Peyer's patch (tissue), 4 donors: ENCODE measurements at regions not wholly inside any gene's neighbourhood (a gene's known extent, or its start where the extent isn't known, plus 50 kb on each side); places are given as distances from the start of the nearest gene placed in this dataset.
"Not testable (repeated sequence)": the region's sequence is repeated elsewhere in the genome, so short reads cannot be mapped to it uniquely, and the experiment has no call there.

Source experiments
- DNase-seq, 3 donors: peaks; one replicate each; pipeline ENCODE4 v3.0.0-alpha.2; 2017 to 2019
- H3K27ac ChIP-seq, 4 donors: fragments of 200-600 bp; sonication (generic); one replicate each; pipeline ENCODE4 v1.5.1; 2016 to 2019
- H3K27me3 ChIP-seq, 2 donors: fragments of 200-600 bp; sonication (generic); one replicate each; pipeline ENCODE4 v1.5.1; 2019
- H3K36me3 ChIP-seq, 3 donors: fragments of 200-600 bp; sonication (generic); one replicate each; pipeline ENCODE4 v1.5.1; 2016 to 2019
- H3K4me1 ChIP-seq, 4 donors: fragments of 200-600 bp; sonication (generic); one replicate each; pipeline ENCODE4 v1.5.1; 2016 to 2019
- H3K4me3 ChIP-seq, 4 donors: fragments of 200-600 bp; sonication (generic); 1 replicate in 3 of 4; 2 replicates in 1 of 4; pipeline ENCODE4 v1.5.1; 2016 to 2019; ENCODE audit warnings: mild to moderate bottlenecking in 1 of 4
- H3K9me3 ChIP-seq, 4 donors: fragments of 200-600 bp; sonication (generic); one replicate each; pipeline ENCODE4 v1.5.1; 2016 to 2019; ENCODE audit warnings: mild to moderate bottlenecking in 1 of 4
- CTCF ChIP-seq, 6 experiments: fragments of 450-650 bp in 4 of 6; fragments of 200-600 bp in 2 of 6; sonication (generic) in 1 of 6; IDR thresholded peaks; one replicate each; pipeline ENCODE4 v1.5.1; 2017 to 2019; ENCODE audit warnings: antibody characterized with exemption in 6 of 6, mild to moderate bottlenecking in 3 of 6, moderate library complexity in 1 of 6
- POLR2A ChIP-seq, 2 donors: fragments of 450-650 bp; IDR thresholded peaks; one replicate each; pipeline ENCODE4 v1.5.1; 2017; ENCODE audit warnings: antibody characterized with exemption in 2 of 2, mild to moderate bottlenecking in 2 of 2, moderate library complexity in 2 of 2

- TF ChIP-seq POLR2A (IDR thresholded peaks at IDR 0.05), result no peak
- TF ChIP-seq CTCF (IDR thresholded peaks at IDR 0.05), result no peak
- Histone ChIP-seq H3K9me3 (no peaks in the 10 kb centered on the region), H3K27me3 (no peaks in the 10 kb centered on the region), H3K4me1 (no peaks in the 10 kb centered on the region), H3K4me3 (no peak overlapping the region), H3K36me3 (no peaks in the 10 kb centered on the region), H3K27ac (no peak overlapping the region)
- no peak for DNase-seq
Observed at GRCh38 chr9:3656224-3656623, 130.4 kb upstream of the RFX3 start.

- H3K27me3 ChIP-seq, result no peaks in the 10 kb centered on the region
- TF ChIP-seq POLR2A (IDR thresholded peaks at IDR 0.05) (no peak), CTCF (IDR thresholded peaks at IDR 0.05) (no peak)
- no peak for DNase-seq
- H3K4me3 ChIP-seq, result no peak overlapping the region
- no peak overlapping the region for H3K27ac ChIP-seq
- no peaks in the 10 kb centered on the region for H3K36me3 ChIP-seq
- H3K9me3 ChIP-seq, result no peaks in the 10 kb centered on the region
- H3K4me1 ChIP-seq, result no peaks in the 10 kb centered on the region
Observed at GRCh38 chr9:3650994-3651622, 125.3 kb upstream of the RFX3 start.

- Histone ChIP-seq H3K9me3 (no peaks in the 10 kb centered on the region), H3K27ac (no peak overlapping the region), H3K4me1 (no peaks in the 10 kb centered on the region), H3K4me3 (no peak overlapping the region), H3K36me3 (no peaks in the 10 kb centered on the region), H3K27me3 (no peaks in the 10 kb centered on the region)
- no peak for DNase-seq
- no peak for TF ChIP-seq CTCF (IDR thresholded peaks at IDR 0.05)
- no peak for TF ChIP-seq POLR2A (IDR thresholded peaks at IDR 0.05)
Observed at GRCh38 chr9:3648722-3649246, 123.0 kb upstream of the RFX3 start.

GRCh38 chr9:3648266-3648665 lies 122.5 kb upstream of the RFX3 start:
- Histone ChIP-seq H3K27ac (no peak overlapping the region), H3K4me3 (no peak overlapping the region), H3K27me3 (no peaks in the 10 kb centered on the region), H3K4me1 (no peaks in the 10 kb centered on the region), H3K9me3 (no peaks in the 10 kb centered on the region), H3K36me3 (no peaks in the 10 kb centered on the region)
- TF ChIP-seq POLR2A (IDR thresholded peaks at IDR 0.05) (no peak), CTCF (IDR thresholded peaks at IDR 0.05) (no peak)
- no peak for DNase-seq

GRCh38 chr9:3647652-3648051 lies 121.9 kb upstream of the RFX3 start:
- no peaks in the 10 kb centered on the region for H3K36me3 ChIP-seq
- no peak overlapping the region for H3K4me3 ChIP-seq
- TF ChIP-seq CTCF (IDR thresholded peaks at IDR 0.05), result no peak
- TF ChIP-seq POLR2A (IDR thresholded peaks at IDR 0.05), result no peak
- no peaks in the 10 kb centered on the region for H3K27me3 ChIP-seq
- H3K27ac ChIP-seq, result no peak overlapping the region
- H3K9me3 ChIP-seq, result no peaks in the 10 kb centered on the region
- no peak for DNase-seq
- H3K4me1 ChIP-seq, result no peaks in the 10 kb centered on the region

GRCh38 chr9:3646226-3646625 lies 120.4 kb upstream of the RFX3 start:
- Histone ChIP-seq H3K27ac (no peak overlapping the region), H3K27me3 (no peaks in the 10 kb centered on the region), H3K36me3 (no peaks in the 10 kb centered on the region), H3K4me1 (no peaks in the 10 kb centered on the region), H3K9me3 (no peaks in the 10 kb centered on the region), H3K4me3 (no peak overlapping the region)
- no peak for DNase-seq
- TF ChIP-seq CTCF (IDR thresholded peaks at IDR 0.05) (no peak), POLR2A (IDR thresholded peaks at IDR 0.05) (no peak)

GRCh38 chr9:3642075-3642474 lies 116.3 kb upstream of the RFX3 start:
- DNase-seq, H3K27me3 ChIP-seq, H3K9me3 ChIP-seq, H3K27ac ChIP-seq, H3K4me3 ChIP-seq, H3K4me1 ChIP-seq, H3K36me3 ChIP-seq: not testable (repeated sequence)
